Activated CD8-positive, alpha-beta memory T cell treated with anti-CD3 and anti-CD28 coated beads, Interleukin-2, amount 10 ng/mL, durations not matched to agents 7 days and 5 days (primary cell): ENCODE measurements at regions not wholly inside any gene's neighbourhood (a gene's known extent, or its start where the extent isn't known, plus 50 kb on each side); places are given as distances from the start of the nearest gene placed in this dataset.
"Not testable (repeated sequence)": the region's sequence is repeated elsewhere in the genome, so short reads cannot be mapped to it uniquely, and the experiment has no call there.

Experiments
- ATAC-seq: fragments of 150-1000 bp; cut with Tn5 transposase; one replicate; pipeline ENCODE4 v1.10.0; 2021; ENCODE audit warnings: moderate library complexity
- CTCF ChIA-PET: fragments of 350-600 bp; sonication (Branson Sonifier 250); formaldehyde crosslinking; loops from one replicate; lab custom pipeline; 2021; ENCODE audit warnings: antibody characterized with exemption; lab: Charles Lee
- DNase-seq: peaks from one replicate; pipeline ENCODE4 v3.0.0-alpha.2; 2020
- H3K27ac Mint-ChIP-seq: one replicate; pipeline ENCODE4 v1.8.0; 2021; ENCODE audit warnings: mild to moderate bottlenecking, mixed read lengths
- H3K27me3 Mint-ChIP-seq: one replicate; pipeline ENCODE4 v1.8.0; 2021; ENCODE audit warnings: mixed read lengths
- H3K36me3 Mint-ChIP-seq: one replicate; pipeline ENCODE4 v1.8.0; 2021; ENCODE audit warnings: mild to moderate bottlenecking, mixed read lengths
- H3K4me1 Mint-ChIP-seq: one replicate; pipeline ENCODE4 v1.8.0; 2021; ENCODE audit warnings: mixed read lengths
- H3K4me3 Mint-ChIP-seq: one replicate; pipeline ENCODE4 v1.8.0; 2021; ENCODE audit warnings: mild to moderate bottlenecking, moderate library complexity, mixed read lengths
- H3K9me3 Mint-ChIP-seq: one replicate; pipeline ENCODE4 v1.8.0; 2022; ENCODE audit warnings: low read depth, mixed read lengths

DNA sequence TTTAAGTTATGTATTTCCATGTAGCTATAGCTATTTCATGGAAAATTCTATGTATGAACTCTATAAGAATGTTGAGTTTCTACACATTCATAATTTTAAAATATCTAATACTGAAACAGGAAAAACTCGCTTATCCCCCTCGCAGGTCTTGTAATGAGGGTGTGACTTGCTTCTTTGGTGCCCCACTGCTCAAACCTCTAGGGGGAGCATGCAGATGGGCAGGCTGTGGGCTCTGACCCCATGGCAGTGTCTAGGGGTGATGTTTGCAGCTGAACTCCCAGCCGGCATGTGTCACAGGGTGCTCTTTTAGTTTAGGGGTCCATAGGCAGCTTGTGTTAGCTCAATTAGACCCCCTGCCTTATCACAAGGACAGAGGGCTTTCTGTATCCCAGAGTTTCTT lies 1825.7 kb upstream of the ADGRL3 start:
- H3K36me3 Mint-ChIP-seq: no peaks in the 10 kb centered on the region
- CTCF ChIA-PET: no interaction called here

DNA sequence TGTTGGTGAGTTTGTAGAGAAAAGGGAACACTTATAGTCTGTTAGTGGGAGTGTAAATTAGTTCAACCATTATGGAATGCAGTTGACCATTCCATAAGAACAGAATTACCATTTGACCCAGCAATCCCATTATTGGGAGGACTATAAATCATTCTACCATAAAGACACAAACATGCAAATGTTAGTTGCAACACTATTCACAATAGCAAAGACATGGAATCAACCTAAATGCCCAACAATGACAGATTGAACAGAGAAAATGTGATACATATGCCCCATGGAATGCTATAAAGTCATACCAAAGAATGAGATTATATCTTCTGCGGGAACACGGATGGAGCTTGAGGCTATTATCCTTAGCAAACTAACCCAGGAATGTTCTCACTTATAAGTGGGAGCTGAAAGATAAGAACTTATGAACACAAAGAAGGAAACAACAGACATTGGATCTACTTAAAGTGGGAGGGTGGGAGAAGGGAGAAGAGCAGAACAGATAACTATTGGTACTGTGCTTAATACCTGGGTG lies 1819.2 kb upstream of the ADGRL3 start:
- no peaks in the 10 kb centered on the region for H3K36me3 Mint-ChIP-seq
- no peak overlapping the region for H3K27ac Mint-ChIP-seq
- no peaks in the 10 kb centered on the region for H3K27me3 Mint-ChIP-seq
- peaks cover 8% of the 10 kb centered on the region for H3K9me3 Mint-ChIP-seq
- no peaks in the 10 kb centered on the region for H3K4me1 Mint-ChIP-seq
- CTCF ChIA-PET: no interaction called here
- ATAC-seq (no peak), DNase-seq (no peak)
- H3K4me3 Mint-ChIP-seq: no peak overlapping the region

More for the DNA sequence above, 1825.7 kb upstream of the ADGRL3 start:
- ATAC-seq (no peak), DNase-seq (no peak)
- H3K4me1 Mint-ChIP-seq: no peaks in the 10 kb centered on the region
- no peaks in the 10 kb centered on the region for H3K27me3 Mint-ChIP-seq
- peaks cover 7% of the 10 kb centered on the region for H3K9me3 Mint-ChIP-seq
- H3K27ac Mint-ChIP-seq: no peak overlapping the region
- H3K4me3 Mint-ChIP-seq: no peak overlapping the region

DNA sequence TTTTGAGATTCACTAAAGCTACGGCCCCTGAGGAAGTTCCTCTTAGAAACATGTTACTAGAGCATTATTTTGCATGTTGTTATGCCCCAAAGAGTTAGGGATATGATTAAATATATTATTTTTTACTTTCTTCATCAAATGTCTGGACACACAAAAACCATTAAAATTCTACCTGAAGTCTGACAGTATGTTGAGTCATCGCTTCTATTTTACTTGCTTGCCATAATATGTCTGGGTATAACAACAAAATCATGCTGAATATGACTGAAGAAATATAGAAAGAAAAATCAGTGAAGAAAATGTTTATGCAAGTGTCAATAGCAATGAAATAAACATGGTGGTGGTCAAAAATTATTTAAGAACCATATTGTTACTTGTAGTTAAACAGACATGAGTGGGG lies 1818.5 kb upstream of the ADGRL3 start:
- Mint-ChIP-seq H3K27me3 (no peaks in the 10 kb centered on the region), H3K4me1 (no peaks in the 10 kb centered on the region), H3K4me3 (no peak overlapping the region), H3K36me3 (no peaks in the 10 kb centered on the region), H3K9me3 (peaks cover 4% of the 10 kb centered on the region), H3K27ac (no peak overlapping the region)
- CTCF ChIA-PET: no interaction called here
- ATAC-seq: no peak
- no peak for DNase-seq

DNA sequence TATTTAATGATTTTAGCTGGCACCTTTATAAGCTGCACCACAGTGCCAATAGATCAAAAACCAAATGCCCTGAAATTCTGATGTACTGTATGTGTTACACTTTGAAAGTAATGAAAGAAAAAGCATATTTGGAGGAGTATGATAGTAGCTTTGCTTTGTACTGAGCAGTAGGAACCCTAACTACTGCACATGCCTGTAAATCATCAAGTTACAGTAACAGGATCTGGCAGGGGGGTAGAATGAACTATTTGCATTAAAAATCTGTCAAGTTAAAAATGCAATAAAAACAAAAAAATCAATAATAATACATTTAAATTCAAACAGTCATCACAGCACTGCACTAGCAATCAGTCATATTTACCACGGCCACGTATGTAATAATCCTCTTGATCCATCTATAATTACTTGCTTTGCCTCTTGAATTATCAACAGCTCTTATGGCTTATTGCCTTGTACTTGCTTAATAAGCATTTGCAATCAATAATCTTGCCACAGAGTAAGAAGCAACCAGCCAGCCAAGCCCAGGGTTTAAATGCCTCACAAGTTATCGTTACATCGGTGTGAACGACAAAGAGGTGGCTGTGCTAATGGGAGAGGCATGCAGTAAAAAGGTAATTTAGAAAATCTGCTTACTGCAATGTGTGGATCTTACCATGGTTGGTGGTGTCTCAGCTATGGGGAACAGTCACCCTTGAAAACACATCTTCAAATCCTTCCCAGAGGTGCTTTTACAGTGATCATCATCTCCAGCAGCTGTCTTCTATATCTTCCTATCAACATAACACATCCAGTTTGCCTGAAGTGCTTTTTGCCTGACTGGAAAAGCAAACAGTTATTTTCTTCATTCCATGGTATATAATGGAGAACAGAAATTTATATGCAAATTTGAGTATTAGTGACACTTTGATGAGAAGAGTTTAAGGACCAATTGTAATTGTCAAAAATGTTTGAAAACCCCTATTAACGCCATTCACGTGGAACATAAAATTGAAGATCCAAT lies 1812.1 kb upstream of the ADGRL3 start:
- DNase-seq: no peak
- CTCF ChIA-PET: no interaction called here
- no peak for ATAC-seq
- Mint-ChIP-seq H3K4me3 (no peak overlapping the region), H3K27me3 (no peaks in the 10 kb centered on the region), H3K36me3 (no peaks in the 10 kb centered on the region), H3K4me1 (no peaks in the 10 kb centered on the region), H3K9me3 (peaks cover 9% of the 10 kb centered on the region), H3K27ac (no peak overlapping the region)

GRCh38 chr4:59393780-59394179 lies 1806.3 kb upstream of the ADGRL3 start:
- H3K9me3 Mint-ChIP-seq: peaks cover 15% of the 10 kb centered on the region
- no peak for ATAC-seq
- peaks cover 1% of the 10 kb centered on the region for H3K36me3 Mint-ChIP-seq
- H3K27me3 Mint-ChIP-seq: no peaks in the 10 kb centered on the region
- no peak for DNase-seq
- CTCF ChIA-PET: no interaction called here
- no peaks in the 10 kb centered on the region for H3K4me1 Mint-ChIP-seq
- no peak overlapping the region for H3K4me3 Mint-ChIP-seq
- no peak overlapping the region for H3K27ac Mint-ChIP-seq

DNA sequence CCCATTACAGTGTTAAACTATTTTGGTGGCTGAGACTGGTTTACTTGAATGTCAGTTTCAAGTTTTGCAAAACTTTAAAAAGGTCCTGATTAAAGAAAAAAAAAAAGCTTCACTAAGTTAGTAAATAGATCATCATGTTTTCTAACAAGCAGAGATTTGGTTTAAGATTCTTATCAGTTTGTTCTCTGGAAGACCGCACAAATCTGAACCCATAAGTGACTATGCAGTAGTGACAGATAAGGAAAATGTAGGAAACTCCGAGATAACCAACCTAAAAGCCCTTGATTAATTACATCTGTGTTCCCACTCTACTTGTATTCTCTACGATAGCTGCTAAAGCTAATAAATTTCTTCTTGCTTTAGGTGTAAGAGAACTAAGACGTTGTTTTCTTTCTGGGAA lies 1799.8 kb upstream of the ADGRL3 start:
- Mint-ChIP-seq H3K4me3 (no peak overlapping the region), H3K27ac (no peak overlapping the region), H3K9me3 (peaks cover 3% of the 10 kb centered on the region), H3K27me3 (no peaks in the 10 kb centered on the region), H3K36me3 (no peaks in the 10 kb centered on the region), H3K4me1 (no peaks in the 10 kb centered on the region)
- CTCF ChIA-PET: no interaction called here
- ATAC-seq (no peak), DNase-seq (no peak)

DNA sequence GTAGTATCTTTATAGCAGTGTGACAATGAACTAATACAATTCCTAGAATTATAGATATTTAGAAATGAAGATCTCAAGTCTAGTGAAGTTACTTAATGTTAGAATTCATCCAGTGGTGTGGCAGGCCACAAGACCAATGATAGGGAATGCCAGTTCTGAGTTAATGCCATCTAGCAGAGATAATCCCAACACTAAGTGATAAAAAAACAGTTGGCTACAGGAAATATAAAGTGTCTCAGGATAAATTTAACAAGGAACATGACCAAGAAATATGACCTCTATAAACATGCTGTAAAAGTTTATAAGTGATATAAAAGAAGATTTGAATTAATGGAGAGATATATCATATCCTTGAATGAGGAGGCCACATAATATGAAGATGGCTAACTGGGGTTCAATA lies 1790.5 kb upstream of the ADGRL3 start:
- Mint-ChIP-seq H3K4me3 (no peak overlapping the region), H3K27ac (no peak overlapping the region), H3K36me3 (no peaks in the 10 kb centered on the region), H3K4me1 (no peaks in the 10 kb centered on the region), H3K27me3 (no peaks in the 10 kb centered on the region), H3K9me3 (no peaks in the 10 kb centered on the region)
- no peak for DNase-seq
- ATAC-seq: no peak
- CTCF ChIA-PET: no interaction called here

GRCh38 chr4:59412739-59413138 lies 1787.4 kb upstream of the ADGRL3 start:
- CTCF ChIA-PET: no interaction called here
- DNase-seq (no peak), ATAC-seq (no peak)
- Mint-ChIP-seq H3K9me3 (no peaks in the 10 kb centered on the region), H3K4me3 (no peak overlapping the region), H3K4me1 (no peaks in the 10 kb centered on the region), H3K36me3 (no peaks in the 10 kb centered on the region), H3K27ac (no peak overlapping the region), H3K27me3 (no peaks in the 10 kb centered on the region)

- no peaks in the 10 kb centered on the region for H3K4me1 Mint-ChIP-seq
- H3K27ac Mint-ChIP-seq: no peak overlapping the region
- DNase-seq (no peak), ATAC-seq (no peak)
- no peak overlapping the region for H3K4me3 Mint-ChIP-seq
- CTCF ChIA-PET: no interaction called here
- no peaks in the 10 kb centered on the region for H3K36me3 Mint-ChIP-seq
- H3K9me3 Mint-ChIP-seq: peaks cover 10% of the 10 kb centered on the region
- no peaks in the 10 kb centered on the region for H3K27me3 Mint-ChIP-seq
Observed at GRCh38 chr4:59455751-59456150, 1744.4 kb upstream of the ADGRL3 start.

- DNase-seq (no peak), ATAC-seq (no peak)
- CTCF ChIA-PET: no interaction called here
- Mint-ChIP-seq H3K36me3 (no peaks in the 10 kb centered on the region), H3K27me3 (no peaks in the 10 kb centered on the region), H3K4me3 (no peak overlapping the region), H3K9me3 (peaks cover 10% of the 10 kb centered on the region), H3K4me1 (no peaks in the 10 kb centered on the region), H3K27ac (no peak overlapping the region)
Observed at GRCh38 chr4:59457576-59457975, 1742.5 kb upstream of the ADGRL3 start.

DNA sequence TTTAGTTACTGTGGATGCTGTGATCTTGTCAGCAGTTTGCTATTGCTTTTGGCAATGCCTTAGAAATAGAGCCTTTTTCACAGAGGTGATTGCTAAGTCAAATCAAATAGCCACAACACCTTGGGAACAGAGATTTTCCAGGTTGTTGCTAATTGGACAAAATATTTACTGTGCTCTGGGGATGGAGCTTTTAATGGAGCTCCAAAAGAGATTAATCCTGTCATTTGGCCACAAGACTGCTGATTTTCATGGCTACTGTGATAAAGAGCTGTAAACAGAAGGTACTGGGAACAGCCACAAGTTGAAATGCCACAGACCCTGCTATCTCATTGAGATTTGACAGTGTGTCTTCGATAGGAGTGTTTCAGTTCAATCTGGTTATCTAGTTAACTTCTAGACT lies 1715.2 kb upstream of the ADGRL3 start:
- Mint-ChIP-seq H3K9me3 (peaks cover 6% of the 10 kb centered on the region), H3K4me1 (no peaks in the 10 kb centered on the region), H3K4me3 (no peak overlapping the region), H3K27me3 (no peaks in the 10 kb centered on the region), H3K36me3 (no peaks in the 10 kb centered on the region), H3K27ac (no peak overlapping the region)
- DNase-seq (no peak), ATAC-seq (no peak)
- CTCF ChIA-PET: no interaction called here

GRCh38 chr4:59500103-59500502 lies 1700.0 kb upstream of the ADGRL3 start:
- CTCF ChIA-PET: no interaction called here
- ATAC-seq: no peak

DNA sequence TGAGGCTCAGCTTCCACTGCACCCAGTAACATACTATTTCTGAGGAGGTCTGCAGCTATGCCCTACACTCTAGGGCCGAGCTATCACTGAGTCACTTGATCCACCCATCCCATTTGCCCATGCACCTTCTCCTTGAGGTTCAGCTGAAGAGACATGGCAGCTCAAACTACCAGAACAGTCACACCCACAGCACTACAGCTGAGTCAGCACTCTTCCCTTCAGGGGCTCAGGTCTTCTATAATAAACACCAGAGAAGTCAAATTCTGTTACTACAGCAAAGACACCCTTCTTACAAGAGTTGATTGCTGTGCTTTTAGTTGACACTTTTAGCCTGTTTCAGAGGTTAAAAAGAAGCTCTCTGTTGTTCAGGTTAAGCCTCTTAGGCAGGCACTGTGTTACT lies 1696.4 kb upstream of the ADGRL3 start:
- Mint-ChIP-seq H3K27me3 (no peaks in the 10 kb centered on the region), H3K9me3 (peaks cover 7% of the 10 kb centered on the region), H3K27ac (no peak overlapping the region), H3K36me3 (no peaks in the 10 kb centered on the region), H3K4me1 (no peaks in the 10 kb centered on the region), H3K4me3 (no peak overlapping the region)
- DNase-seq: no peak
- CTCF ChIA-PET: no interaction called here
- ATAC-seq: no peak

More at GRCh38 chr4:59500103-59500502, 1700.0 kb upstream of the ADGRL3 start:
- H3K36me3 Mint-ChIP-seq: no peaks in the 10 kb centered on the region
- no peaks in the 10 kb centered on the region for H3K4me1 Mint-ChIP-seq
- DNase-seq: no peak
- no peak overlapping the region for H3K27ac Mint-ChIP-seq
- H3K4me3 Mint-ChIP-seq: no peak overlapping the region
- H3K27me3 Mint-ChIP-seq: no peaks in the 10 kb centered on the region
- peaks cover 11% of the 10 kb centered on the region for H3K9me3 Mint-ChIP-seq

DNA sequence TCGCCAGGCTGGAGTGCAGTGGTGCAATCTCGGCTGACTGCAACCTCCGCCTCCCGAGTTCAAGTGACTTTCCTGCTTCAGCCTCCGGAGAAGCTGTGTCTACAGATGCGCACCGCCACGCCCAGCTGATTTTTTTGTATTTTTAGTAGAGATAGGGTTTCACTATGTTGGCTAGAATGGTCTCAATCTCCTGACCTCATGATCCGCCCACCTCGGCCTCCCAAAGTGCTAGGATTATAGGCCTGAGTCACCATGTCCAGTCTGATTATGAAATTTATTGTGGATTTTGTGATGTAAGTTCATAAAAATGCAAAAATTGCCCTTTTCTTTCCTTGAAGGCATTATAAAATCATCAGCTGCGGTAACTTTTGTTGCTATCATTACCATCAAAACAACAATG lies 1688.3 kb upstream of the ADGRL3 start:
- H3K27me3 Mint-ChIP-seq, DNase-seq, H3K36me3 Mint-ChIP-seq, ATAC-seq, H3K4me3 Mint-ChIP-seq, CTCF ChIA-PET, H3K9me3 Mint-ChIP-seq, H3K27ac Mint-ChIP-seq, H3K4me1 Mint-ChIP-seq: not testable (repeated sequence)
